HG02763 (cell line): ENCODE measurements at regions not wholly inside any gene's neighbourhood (a gene's known extent, or its start where the extent isn't known, plus 50 kb on each side); places are given as distances from the start of the nearest gene placed in this dataset.
"Not testable (repeated sequence)": the region's sequence is repeated elsewhere in the genome, so short reads cannot be mapped to it uniquely, and the experiment has no call there.

Experiments
- ATAC-seq: cut with Tn5 transposase; IDR thresholded peaks from one replicate; pipeline ENCODE4 v1.9.1; 2021; ENCODE audit warnings: mild to moderate bottlenecking, moderate library complexity; ENCODE audit not compliant: unreplicated experiment

- no peak for ATAC-seq
Observed at GRCh38 chr1:187689129-187689528, 860.4 kb downstream of the PLA2G4A start.

GRCh38 chr1:187691439-187691838 is 862.7 kb downstream of the PLA2G4A start:
- no peak for ATAC-seq

- ATAC-seq, result no peak
Observed at GRCh38 chr1:187692799-187693198, 864.0 kb downstream of the PLA2G4A start.

GRCh38 chr1:187696073-187696472 is 867.3 kb downstream of the PLA2G4A start:
- ATAC-seq, result no peak

GRCh38 chr1:187703138-187704130 is 874.7 kb downstream of the PLA2G4A start:
- not testable (repeated sequence) for ATAC-seq

GRCh38 chr1:187714470-187714869 is 885.7 kb downstream of the PLA2G4A start:
- ATAC-seq, result no peak

GRCh38 chr1:187715483-187715882 is 886.7 kb downstream of the PLA2G4A start:
- no peak for ATAC-seq

- ATAC-seq, result no peak
Observed at GRCh38 chr1:187716160-187716559, 887.4 kb downstream of the PLA2G4A start.

- no peak for ATAC-seq
Observed at GRCh38 chr1:187718527-187718926, 889.8 kb downstream of the PLA2G4A start.

- ATAC-seq, result no peak
Observed at GRCh38 chr1:187721216-187721615, 892.5 kb downstream of the PLA2G4A start.

GRCh38 chr1:187725216-187725615 is 896.5 kb downstream of the PLA2G4A start:
- no peak for ATAC-seq

GRCh38 chr1:187733232-187733631 is 904.5 kb downstream of the PLA2G4A start:
- ATAC-seq, result no peak

GRCh38 chr1:187734427-187734826 is 905.7 kb downstream of the PLA2G4A start:
- no peak for ATAC-seq

- ATAC-seq, result peak; percentile 84
Observed at GRCh38 chr1:187744665-187745064, 915.9 kb downstream of the PLA2G4A start.

- ATAC-seq, result no peak
Observed at GRCh38 chr1:187755536-187755935, 926.8 kb downstream of the PLA2G4A start.

- not testable (repeated sequence) for ATAC-seq
Observed at GRCh38 chr1:187756684-187757083, 927.9 kb downstream of the PLA2G4A start.

GRCh38 chr1:187759825-187760333 is 931.1 kb downstream of the PLA2G4A start:
- ATAC-seq, result no peak

- no peak for ATAC-seq
Observed at GRCh38 chr1:187762118-187762517, 933.4 kb downstream of the PLA2G4A start.

- no peak for ATAC-seq
Observed at GRCh38 chr1:187763465-187763864, 934.7 kb downstream of the PLA2G4A start.

- no peak for ATAC-seq
Observed at GRCh38 chr1:187763976-187764375, 935.2 kb downstream of the PLA2G4A start.

- no peak for ATAC-seq
Observed at GRCh38 chr1:187771396-187771795, 942.6 kb downstream of the PLA2G4A start.

- ATAC-seq, result no peak
Observed at GRCh38 chr1:187773168-187773567, 944.4 kb downstream of the PLA2G4A start.
